HG03575 (cell line): ENCODE measurements at regions not wholly inside any gene's neighbourhood (a gene's known extent, or its start where the extent isn't known, plus 50 kb on each side); places are given as distances from the start of the nearest gene placed in this dataset.
A peak's percentile ranks its signal among the peaks of the same experiment; 100 is the strongest.

Source experiments
- ATAC-seq: cut with Tn5 transposase; IDR thresholded peaks from one replicate; pipeline ENCODE4 v1.9.1; 2021; ENCODE audit not compliant: unreplicated experiment, insufficient number of reproducible peaks, low FRiP score; ENCODE audit errors: extremely low read depth

DNA sequence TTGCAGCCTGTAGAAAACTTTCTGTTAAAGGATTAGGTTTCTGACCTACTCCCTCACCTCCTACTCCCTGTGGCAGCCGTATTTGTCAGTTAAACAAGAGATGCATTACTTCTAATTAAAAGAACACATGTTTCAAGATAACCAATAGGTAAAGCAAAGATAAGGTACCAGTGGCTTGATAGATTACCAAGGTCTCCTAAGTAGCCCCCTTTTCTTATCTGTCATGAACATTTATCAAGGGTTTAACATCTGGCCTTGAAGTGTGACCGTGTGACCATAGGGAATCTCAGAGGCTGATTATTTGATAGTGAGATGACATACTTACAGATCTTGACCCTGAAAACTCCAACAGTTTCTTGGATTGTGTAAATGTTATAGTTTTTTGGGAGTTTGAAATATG lies 764.0 kb upstream of the EDIL3 start:
- ATAC-seq: no peak

DNA sequence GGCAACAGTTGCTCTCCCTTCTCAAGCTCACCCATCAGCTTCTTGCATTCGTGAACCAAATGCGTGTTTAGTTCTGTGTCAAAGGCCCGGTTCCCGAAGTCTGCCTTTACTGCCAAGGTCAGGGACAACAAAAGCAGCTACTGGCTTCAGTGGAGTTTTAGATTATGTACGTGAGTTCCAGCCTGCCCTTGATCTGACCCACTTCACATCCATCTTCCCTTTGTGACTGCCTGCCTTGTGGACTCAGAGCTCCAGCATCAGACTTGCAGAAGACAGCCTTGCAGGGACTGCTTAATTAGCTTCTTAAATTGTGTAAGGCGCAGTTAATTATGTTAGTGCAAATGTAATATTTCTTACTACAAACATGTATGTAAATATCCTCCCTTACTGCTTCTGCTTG lies 774.7 kb upstream of the EDIL3 start:
- no peak for ATAC-seq

DNA sequence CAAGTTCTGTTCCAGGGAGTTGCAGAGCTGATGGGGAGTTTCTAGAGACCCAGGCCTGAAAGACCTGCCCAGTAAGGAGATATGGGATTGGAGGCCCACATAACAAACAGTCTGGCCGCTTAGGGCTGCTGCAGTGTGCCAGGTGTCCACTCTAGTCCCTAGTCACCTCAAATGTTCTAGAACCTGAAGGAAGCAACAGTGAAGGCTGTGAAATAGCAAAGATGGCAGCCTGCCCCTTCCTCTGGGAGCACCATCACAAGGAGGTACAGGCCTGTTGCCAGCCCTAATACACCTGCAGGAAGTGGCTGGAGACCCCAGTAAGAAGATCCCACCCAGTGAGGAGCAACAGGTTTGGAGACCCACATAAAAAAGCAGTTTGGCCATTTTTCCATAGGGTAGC lies 783.8 kb upstream of the EDIL3 start:
- no peak for ATAC-seq

DNA sequence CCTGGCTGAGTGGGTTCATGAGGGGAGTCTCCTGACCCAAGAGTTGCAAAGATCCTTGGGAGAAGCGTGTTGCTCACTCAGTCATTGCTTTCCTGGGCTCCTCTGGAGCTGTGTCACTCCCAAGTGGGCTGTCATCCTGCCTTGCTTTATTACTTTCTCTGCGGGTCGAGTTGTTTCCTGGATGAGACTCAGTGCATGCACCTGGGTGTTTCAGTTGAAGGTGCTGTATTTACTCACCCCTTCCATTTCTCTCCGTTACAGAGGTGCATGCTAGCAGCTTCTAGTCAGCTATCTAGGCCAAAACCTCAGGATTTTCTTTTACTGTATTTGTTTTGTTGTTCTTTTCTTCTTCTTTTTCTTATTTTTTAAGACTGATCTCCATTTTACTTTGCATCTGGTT lies 785.5 kb upstream of the EDIL3 start:
- no peak for ATAC-seq

DNA sequence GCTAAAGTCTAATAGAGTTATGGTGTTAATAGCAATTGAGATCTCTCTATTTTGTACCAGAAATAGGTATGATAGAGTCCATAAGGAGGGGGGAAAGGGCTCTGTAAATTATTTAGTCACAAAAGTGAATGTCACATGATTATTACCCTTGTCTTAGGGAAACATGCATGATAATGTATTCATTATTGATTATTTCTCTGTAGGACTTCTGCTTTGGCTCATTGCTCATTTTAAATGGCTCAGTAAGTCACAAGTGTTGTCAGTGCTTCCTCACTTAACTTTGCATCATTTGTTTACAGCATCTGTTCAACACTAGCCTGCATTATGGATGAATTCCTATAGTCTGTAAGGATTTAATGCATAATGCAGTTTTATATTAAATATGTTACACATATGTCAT lies 788.8 kb upstream of the EDIL3 start:
- no peak for ATAC-seq

DNA sequence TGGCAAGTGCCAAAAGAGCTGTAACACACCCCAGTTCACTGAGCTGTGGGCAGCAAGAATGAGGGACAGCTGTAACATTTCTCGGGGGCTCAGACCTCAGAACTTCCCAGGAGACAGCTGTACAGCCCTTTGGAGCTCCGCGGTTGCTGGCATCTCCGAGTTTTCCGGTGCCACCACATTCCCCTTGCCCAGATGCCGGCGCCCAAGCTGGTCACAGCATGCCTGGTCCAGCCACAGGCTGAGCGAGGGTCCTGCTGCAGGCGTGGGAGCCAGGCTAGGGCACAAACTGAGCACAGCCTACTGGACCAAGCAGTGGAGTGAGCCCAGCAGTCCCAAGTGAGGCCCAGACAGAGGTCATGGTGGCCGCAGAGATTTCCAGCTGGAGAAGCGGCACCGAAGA lies 797.7 kb upstream of the EDIL3 start:
- ATAC-seq: no peak

GRCh38 chr5:85204289-85204688 lies 819.6 kb upstream of the EDIL3 start:
- no peak for ATAC-seq

DNA sequence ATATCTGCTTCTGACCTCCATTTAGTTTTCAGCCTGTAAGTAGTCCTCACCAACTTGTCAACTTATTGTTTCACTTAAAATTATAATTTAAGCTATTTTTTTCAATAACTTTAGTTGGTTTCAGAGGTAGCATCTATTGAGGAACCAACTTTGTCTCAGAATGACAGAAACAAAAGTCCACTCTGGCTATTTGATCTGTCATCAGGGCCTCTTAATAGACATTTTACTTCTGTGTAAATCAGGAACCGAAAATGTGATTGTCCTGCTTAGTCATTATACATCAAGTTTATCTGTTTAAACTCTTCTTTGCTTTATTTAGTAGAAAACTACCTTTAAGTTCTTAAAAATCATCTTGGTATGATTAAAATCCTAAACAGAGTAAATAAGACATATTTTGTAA lies 820.8 kb upstream of the EDIL3 start:
- ATAC-seq: no peak

- no peak for ATAC-seq
Observed at GRCh38 chr5:85225388-85225787, 840.7 kb upstream of the EDIL3 start.

DNA sequence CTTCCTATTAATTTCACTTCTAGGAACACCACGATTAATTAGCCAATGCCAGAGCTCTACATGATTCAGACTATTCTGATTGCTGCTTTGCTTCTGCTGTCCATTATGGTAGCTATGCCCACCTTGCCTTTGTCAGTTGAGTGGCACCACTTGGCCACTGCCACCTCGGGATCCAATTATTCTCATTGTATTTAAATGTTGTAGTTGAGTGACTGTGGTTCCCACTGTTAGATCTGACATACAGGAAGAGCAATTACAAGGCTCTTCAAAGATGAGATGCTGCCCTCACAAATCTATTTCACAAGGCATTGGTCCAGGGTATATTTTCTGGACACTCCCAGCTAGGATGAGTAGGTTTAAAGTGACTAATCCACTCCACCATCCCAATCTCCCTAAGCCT lies 864.5 kb upstream of the EDIL3 start:
- no peak for ATAC-seq

GRCh38 chr5:85263125-85263524 lies 878.4 kb upstream of the EDIL3 start:
- ATAC-seq: no peak

DNA sequence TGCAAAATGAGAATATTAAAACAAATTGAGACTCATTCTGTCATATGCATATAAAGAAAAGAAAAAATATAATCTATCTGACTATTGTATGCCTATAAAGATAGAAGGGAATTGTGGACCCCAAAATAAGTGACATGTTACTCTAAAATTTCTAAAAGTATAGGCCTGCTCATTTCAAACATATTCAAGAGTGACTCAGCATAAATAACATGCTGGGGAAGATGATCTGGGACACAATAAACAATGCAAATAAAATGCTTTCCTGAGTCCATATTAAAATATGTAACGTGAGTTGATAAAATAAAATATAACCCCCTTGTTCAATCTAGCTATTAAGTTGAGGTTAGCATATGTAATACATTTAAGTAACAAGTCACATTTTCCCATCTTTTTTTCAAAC lies 882.0 kb upstream of the EDIL3 start:
- no peak for ATAC-seq

- no peak for ATAC-seq
Observed at GRCh38 chr5:85268194-85268593, 883.5 kb upstream of the EDIL3 start.

- ATAC-seq: peak; percentile 48
Observed at GRCh38 chr5:85278193-85278592, 893.5 kb upstream of the EDIL3 start.

DNA sequence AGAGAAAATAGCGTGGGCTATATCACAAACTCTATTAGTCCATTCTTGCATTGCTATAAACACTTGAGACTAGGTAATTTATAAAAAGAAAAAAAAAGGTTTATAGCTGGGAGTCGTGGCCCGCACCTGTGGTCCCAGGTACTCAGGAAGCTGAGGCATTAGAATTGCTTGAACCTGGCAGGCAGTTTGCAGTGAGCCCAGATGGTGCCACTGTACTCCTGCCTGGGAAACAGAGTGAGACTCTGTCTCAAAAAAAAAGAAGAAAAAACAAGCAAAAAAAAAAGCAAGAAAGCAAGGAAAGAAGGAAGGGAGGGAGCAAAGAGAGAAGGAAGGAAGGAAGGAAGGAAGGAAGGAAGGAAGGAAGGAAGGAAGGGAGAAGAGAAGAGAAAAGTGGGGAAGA lies 904.2 kb upstream of the EDIL3 start:
- no peak for ATAC-seq

DNA sequence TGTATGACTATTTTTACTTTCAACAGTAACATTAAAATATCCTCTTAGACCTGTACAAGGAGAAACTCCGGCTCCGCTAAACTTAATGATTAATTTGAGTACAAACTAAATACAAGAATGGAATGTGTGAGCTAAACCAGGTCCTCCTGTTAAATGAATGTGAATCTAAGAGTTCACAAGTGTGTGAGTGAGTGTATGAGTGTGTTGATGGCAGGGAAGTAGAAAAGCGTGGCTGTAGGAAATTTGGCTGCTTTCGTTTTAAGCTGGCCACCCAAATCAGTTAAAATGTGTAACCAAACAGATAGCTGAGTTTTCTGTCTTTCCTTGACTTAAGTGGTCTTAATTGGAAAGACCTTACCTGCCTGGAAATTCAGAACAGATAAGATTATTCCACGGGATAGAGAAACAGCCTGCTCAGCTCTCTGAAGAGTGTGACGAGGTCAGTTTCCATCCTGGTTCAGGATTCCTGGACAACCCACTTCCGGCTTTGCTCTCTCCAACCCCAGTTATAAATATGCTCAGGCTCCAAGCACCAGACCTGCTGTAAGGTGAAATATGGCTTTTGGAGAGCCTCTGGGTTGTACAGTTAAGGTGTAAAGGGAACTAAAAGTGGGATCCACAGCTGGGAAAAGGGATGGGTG lies 908.6 kb upstream of the EDIL3 start:
- no peak for ATAC-seq

DNA sequence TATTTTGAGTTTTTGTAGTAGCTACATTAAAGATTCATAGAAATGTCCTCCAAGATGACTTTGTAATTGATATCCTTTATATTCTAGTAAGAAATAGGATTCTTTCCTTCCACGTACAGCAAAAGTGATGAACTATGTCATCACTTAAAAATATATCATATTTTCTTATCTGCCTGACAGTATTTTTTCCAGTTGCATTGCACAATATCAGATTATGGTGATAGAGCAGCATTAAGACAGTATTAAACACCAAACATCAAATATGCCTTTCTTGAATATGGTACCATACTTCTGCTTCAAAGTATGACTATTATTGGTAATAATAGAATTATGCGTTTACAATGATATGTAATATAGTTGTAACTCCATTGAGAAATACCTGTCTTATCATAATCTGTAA lies 919.8 kb upstream of the EDIL3 start:
- no peak for ATAC-seq

GRCh38 chr5:85305766-85306165 lies 921.1 kb upstream of the EDIL3 start:
- ATAC-seq: no peak

GRCh38 chr5:85311536-85311935 lies 926.9 kb upstream of the EDIL3 start:
- no peak for ATAC-seq

DNA sequence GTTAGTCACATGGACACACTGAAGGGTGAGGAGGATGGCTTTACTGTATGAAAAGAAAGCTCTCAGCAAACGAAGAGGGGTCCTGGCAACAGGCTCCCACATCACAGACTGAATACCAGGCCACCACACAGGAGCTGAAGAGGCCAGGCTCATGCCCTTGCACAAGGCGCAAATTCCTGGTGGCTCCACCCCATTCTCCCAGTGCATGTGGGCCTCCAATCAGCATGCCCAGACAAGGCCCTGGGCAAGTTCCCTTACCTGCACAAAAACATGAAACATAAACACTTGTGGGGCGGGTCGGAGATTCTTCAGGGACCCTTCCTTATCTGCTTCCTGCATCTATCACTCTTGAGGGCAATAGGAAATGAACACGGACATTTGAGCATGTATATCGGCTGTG lies 935.8 kb upstream of the EDIL3 start:
- no peak for ATAC-seq

DNA sequence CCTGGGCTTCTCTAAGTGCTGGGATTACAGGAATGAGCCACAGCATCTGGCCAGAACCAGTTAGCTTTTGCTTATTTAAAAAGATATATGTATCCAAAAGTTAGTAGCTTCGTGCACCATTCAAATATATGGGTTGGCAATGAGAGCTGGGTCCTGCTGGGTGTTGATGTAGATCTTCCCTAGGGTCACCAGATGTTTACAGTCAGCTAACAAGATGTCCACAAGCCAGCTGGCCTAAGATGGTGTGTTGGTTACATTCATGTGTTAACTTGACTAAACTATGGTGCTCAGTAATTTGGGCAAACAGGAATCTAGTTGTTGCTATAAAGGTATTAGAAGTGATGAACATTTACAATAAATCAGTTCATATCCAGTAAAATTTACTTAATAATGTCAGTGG lies 948.6 kb upstream of the EDIL3 start:
- no peak for ATAC-seq

DNA sequence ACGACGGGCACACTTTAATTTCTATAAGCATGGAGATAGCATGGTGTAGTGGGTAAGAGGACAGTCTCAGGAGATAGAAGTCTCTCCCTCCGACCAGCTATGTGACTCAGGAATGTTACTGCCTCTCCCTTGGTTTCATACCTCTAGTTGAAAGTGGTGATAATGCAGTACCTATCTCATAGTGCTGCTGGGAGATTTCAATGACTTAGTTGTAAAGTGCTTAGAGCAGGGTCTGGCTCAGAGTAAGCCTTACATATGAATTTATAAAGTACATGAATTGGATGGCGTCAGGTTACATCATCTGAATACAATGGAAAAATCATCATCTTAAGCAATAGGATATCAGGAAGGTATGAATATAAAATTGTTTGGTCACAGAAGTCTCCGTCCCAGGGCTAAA lies 952.8 kb upstream of the EDIL3 start:
- ATAC-seq: no peak
